Right lobe of liver (tissue), 6 donors: ENCODE measurements at regions not wholly inside any gene's neighbourhood (a gene's known extent, or its start where the extent isn't known, plus 50 kb on each side); places are given as distances from the start of the nearest gene placed in this dataset.

Experiments used
- ATAC-seq, 4 donors: fragments of 200-7000 bp; cut with Tn5 transposase; one replicate each; pipeline ENCODE4 v1.9.1; 2020; ENCODE audit warnings: mild to moderate bottlenecking in 4 of 4, moderate library complexity in 4 of 4
- DNase-seq, 3 donors: peaks; one replicate each; pipeline ENCODE4 v3.0.0-alpha.2; 2020
- H3K27ac ChIP-seq, 3 donors: fragments of 200-600 bp; one replicate each; pipeline ENCODE4 v1.8.0; 2022
- H3K27me3 ChIP-seq, 2 donors: fragments of 200-600 bp; one replicate each; pipeline ENCODE4 v1.8.0; 2022
- H3K36me3 ChIP-seq, 4 donors: fragments of 200-600 bp; sonication (generic) in 1 of 4; one replicate each; pipeline versions ENCODE4 v1.5.1 to v1.8.0; 2017 to 2022; ENCODE audit warnings: control low read depth in 1 of 4
- H3K4me1 ChIP-seq, 4 donors: fragments of 200-600 bp; sonication (generic) in 1 of 4; one replicate each; pipeline versions ENCODE4 v1.5.1 to v1.8.0; 2017 to 2022; ENCODE audit warnings: control low read depth in 1 of 4
- H3K4me3 ChIP-seq, 3 donors: fragments of 200-600 bp; one replicate each; pipeline ENCODE4 v1.8.0; 2022
- H3K9me3 ChIP-seq, 4 donors: fragments of 200-600 bp; sonication (generic) in 1 of 4; one replicate each; pipeline versions ENCODE4 v1.5.1 to v1.8.0; 2017 to 2022; ENCODE audit warnings: control low read depth in 1 of 4
- POLR2A ChIP-seq: fragments of 450-650 bp; IDR thresholded peaks from one replicate; pipeline ENCODE4 v1.6.1; 2017; ENCODE audit warnings: antibody characterized with exemption, mild to moderate bottlenecking
- WGBS: methylation state at CpG from one replicate; pipeline ENCODE4 v1.1.6; 2018; ENCODE audit warnings: low coverage, low lambda C conversion rate; ENCODE audit not compliant: insufficient coverage; ENCODE audit errors: missing lambda C conversion rate; 5-methylcytosine and 5-hydroxymethylcytosine counted together
- intact Hi-C, 2 donors: fragments of 100-400 bp; cut with DNase I; formaldehyde crosslinking; loops; one replicate each; pipeline versions ENCODE4 v1.11.2 to v1.14.1; 2022
- TF ChIP-seq, protein P1 (sequence below), 4 donors: fragments of 200-600 bp in 3 of 4; fragments of 450-650 bp in 1 of 4; IDR thresholded peaks; one replicate each; pipeline versions ENCODE4 v1.5.1 to v1.8.0; 2016 to 2022; ENCODE audit warnings: antibody characterized with exemption in 4 of 4, mild to moderate bottlenecking in 2 of 4
- donor health status: DM: no; HTN: yes; CAD: no.
- donor health status: DM: no; HTN: no; CAD: no.
- donor health status: DM: no; HTN: no; CAD: no.
- donor health status: DM: no; HTN: yes; CAD: no.
- donor health status: DM: no; HTN: yes; CAD: no.

GRCh38 chr2:81087646-81088045 lies 783.1 kb upstream of the LRRTM1 start:
- ATAC-seq = no peak
- no peaks in the 10 kb centered on the region for H3K9me3 ChIP-seq
- WGBS = 55% methylated on average over 3 of the region's 3 CpGs
- DNase-seq = no peak
- no peaks in the 10 kb centered on the region for H3K27me3 ChIP-seq
- no peak overlapping the region for H3K27ac ChIP-seq
- no peak overlapping the region for H3K4me3 ChIP-seq
- H3K36me3 ChIP-seq = no peaks in the 10 kb centered on the region
- H3K4me1 ChIP-seq = no peaks in the 10 kb centered on the region
- TF ChIP-seq, protein P1, sequence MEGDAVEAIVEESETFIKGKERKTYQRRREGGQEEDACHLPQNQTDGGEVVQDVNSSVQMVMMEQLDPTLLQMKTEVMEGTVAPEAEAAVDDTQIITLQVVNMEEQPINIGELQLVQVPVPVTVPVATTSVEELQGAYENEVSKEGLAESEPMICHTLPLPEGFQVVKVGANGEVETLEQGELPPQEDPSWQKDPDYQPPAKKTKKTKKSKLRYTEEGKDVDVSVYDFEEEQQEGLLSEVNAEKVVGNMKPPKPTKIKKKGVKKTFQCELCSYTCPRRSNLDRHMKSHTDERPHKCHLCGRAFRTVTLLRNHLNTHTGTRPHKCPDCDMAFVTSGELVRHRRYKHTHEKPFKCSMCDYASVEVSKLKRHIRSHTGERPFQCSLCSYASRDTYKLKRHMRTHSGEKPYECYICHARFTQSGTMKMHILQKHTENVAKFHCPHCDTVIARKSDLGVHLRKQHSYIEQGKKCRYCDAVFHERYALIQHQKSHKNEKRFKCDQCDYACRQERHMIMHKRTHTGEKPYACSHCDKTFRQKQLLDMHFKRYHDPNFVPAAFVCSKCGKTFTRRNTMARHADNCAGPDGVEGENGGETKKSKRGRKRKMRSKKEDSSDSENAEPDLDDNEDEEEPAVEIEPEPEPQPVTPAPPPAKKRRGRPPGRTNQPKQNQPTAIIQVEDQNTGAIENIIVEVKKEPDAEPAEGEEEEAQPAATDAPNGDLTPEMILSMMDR (IDR thresholded peaks at IDR 0.05) = no peak
- TF ChIP-seq POLR2A = no peak
- intact Hi-C loops = no loop called here

DNA sequence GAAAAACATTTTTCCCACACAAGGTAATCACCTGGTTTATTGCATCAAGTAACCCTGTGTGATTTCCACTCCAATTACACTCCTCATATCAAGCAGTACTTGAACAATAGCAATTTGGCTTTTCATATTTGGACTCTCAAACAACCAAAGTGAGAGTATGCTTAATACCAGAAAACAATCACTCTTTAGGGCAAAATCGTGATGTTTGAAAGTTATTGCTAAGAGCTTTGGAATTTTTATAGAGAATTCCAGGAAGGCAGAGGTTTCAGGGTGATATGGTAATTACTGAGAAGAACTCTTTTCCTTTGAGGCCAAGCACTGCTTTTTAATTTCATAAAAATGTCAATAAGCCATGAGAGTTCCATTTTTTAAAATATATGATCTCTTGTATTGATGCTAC lies 779.5 kb upstream of the LRRTM1 start:
- DNase-seq (no peak), ATAC-seq (no peak)
- TF ChIP-seq, protein P1 (IDR thresholded peaks at IDR 0.05) = no peak
- no peak for TF ChIP-seq POLR2A
- H3K4me1 ChIP-seq = no peaks in the 10 kb centered on the region
- 0% methylated on average over 1 of the region's 1 CpG for WGBS
- no peaks in the 10 kb centered on the region for H3K9me3 ChIP-seq
- no peak overlapping the region for H3K27ac ChIP-seq
- H3K4me3 ChIP-seq = no peak overlapping the region
- no peaks in the 10 kb centered on the region for H3K36me3 ChIP-seq
- H3K27me3 ChIP-seq = no peaks in the 10 kb centered on the region
- intact Hi-C loops = no loop called here

- H3K27ac ChIP-seq = no peak overlapping the region
- DNase-seq = no peak
- intact Hi-C loops = no loop called here
- no peak for ATAC-seq
- H3K27me3 ChIP-seq = no peaks in the 10 kb centered on the region
- H3K9me3 ChIP-seq = no peaks in the 10 kb centered on the region
- no peaks in the 10 kb centered on the region for H3K36me3 ChIP-seq
- no peak for TF ChIP-seq POLR2A
- TF ChIP-seq, protein P1 (IDR thresholded peaks at IDR 0.05) = no peak
- no peaks in the 10 kb centered on the region for H3K4me1 ChIP-seq
- 22% methylated on average over 2 of the region's 2 CpGs for WGBS
- H3K4me3 ChIP-seq = no peak overlapping the region
Observed at GRCh38 chr2:81078631-81079030, 774.1 kb upstream of the LRRTM1 start.

GRCh38 chr2:81078102-81078501 lies 773.5 kb upstream of the LRRTM1 start:
- Histone ChIP-seq H3K27ac (no peak overlapping the region), H3K4me1 (no peaks in the 10 kb centered on the region), H3K27me3 (no peaks in the 10 kb centered on the region), H3K4me3 (no peak overlapping the region), H3K9me3 (no peaks in the 10 kb centered on the region), H3K36me3 (no peaks in the 10 kb centered on the region)
- ATAC-seq (no peak), DNase-seq (no peak)
- intact Hi-C loops = no loop called here
- WGBS = 36% methylated on average over 4 of the region's 4 CpGs
- no peak for TF ChIP-seq POLR2A
- TF ChIP-seq, protein P1 (IDR thresholded peaks at IDR 0.05) = no peak

DNA sequence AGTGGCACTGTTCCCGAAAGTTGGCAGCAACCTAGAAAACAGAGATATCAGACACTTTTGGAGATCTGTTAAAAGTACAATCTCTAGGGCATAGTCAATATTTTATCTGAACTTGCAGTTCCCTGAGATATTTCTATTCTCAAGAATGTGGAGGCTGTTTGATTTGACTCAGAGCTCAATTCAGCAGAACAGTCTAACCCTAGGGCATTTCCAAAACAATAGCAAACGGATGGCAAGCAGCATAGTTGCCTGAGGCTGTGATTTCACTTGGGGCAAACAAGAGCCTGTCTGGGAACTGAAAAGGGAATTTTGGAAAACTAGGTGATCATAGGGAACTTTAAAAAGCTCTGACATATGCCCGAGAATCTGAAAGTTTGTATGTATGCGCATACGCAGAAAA lies 772.8 kb upstream of the LRRTM1 start:
- no peak for DNase-seq
- H3K4me3 ChIP-seq = no peak overlapping the region
- H3K27me3 ChIP-seq = no peaks in the 10 kb centered on the region
- H3K27ac ChIP-seq = no peak overlapping the region
- H3K9me3 ChIP-seq = no peaks in the 10 kb centered on the region
- no peaks in the 10 kb centered on the region for H3K4me1 ChIP-seq
- H3K36me3 ChIP-seq = no peaks in the 10 kb centered on the region
- no peak for ATAC-seq
- TF ChIP-seq, protein P1 (IDR thresholded peaks at IDR 0.05) = no peak
- intact Hi-C loops = no loop called here
- 59% methylated on average over 5 of the region's 5 CpGs for WGBS
